Colon (tissue), 2 donors: ENCODE measurements at regions not wholly inside any gene's neighbourhood (a gene's known extent, or its start where the extent isn't known, plus 50 kb on each side); places are given as distances from the start of the nearest gene placed in this dataset.
A peak's percentile ranks its signal among the peaks of the same experiment; 100 is the strongest.
"Not testable (repeated sequence)": the region's sequence is repeated elsewhere in the genome, so short reads cannot be mapped to it uniquely, and the experiment has no call there.

ENCODE experiments used
- FAIRE-seq: peaks from 2 replicates; lab custom pipeline; 2012; peaks lifted over from hg19 to GRCh38; lab: Jason Lieb, UNC
- donor health status: control.
- donor health status: control.

DNA sequence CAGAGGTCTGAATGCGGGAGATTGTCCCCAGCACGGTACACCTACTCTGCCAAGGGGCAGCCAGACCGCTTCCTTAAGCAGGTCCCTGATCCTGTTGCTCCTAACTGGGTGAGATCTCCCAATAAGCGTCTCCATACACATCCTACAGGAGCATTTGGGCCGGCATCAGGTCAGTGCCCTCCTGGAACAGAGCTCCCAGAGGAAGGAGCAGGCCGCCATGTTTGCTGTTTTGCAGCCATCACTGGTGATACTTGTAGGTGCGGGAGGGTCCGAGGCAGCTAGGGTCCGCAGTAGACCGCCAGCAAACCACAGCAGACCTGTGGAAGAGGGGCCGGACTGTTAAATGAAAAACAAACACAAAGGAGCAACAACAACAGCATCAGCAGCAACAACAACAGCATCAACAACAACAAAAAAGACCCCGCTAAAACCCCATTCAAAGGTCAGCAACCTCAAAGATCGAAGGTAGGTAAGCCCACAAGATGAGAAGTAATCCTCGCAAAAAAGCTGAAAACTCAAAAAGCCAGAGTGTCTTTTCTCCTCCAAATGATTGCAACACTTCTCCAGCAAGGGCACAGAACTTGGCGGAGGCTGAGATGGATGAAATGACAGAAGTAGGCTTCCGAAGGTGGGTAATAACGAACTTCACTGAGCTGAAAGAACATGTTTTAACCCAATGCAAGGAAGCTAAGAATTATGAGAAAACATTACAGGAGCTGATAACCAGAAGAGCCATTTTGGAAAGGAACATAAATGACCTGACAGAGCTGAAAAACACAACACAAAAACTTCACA is 79.0 kb upstream of the CDH7 start:
- FAIRE-seq = no peak

DNA sequence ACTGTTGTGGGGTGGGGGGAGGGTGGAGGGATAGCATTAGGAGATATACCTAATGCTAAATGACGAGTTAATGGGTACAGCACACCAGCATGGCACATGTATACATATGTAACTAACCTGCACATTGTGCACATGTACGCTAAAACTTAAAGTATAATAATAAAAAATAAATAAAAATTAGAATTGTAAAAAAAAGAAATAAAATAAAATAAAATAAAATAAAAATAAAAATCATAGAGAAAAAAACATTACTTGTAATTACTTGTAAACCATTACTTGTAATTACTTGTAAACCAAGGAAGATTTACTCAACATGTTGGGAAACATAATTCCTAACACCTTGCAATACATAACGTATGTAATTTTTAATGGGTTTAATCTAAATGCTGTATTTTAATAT is 80.7 kb upstream of the CDH7 start:
- peak; percentile 82 for FAIRE-seq

DNA sequence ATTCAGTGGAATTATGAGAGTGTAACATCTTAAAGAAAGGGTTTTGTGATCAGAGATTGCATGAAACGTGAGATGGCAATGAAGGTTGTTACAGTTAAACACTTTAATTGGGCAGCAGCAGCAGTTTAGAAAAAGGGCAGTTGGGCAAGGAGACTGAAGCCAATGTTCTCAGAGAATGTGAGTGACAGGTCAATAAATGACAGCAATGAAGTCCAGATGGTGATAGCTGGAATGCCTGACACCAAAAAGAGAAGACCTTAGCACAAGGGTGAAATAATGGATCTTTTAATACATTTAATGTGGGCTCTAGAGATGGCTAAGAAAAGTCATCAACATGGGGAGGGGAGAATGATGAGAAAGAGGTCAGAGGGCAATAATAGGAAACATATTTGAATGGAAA is 89.4 kb upstream of the CDH7 start:
- no peak for FAIRE-seq

DNA sequence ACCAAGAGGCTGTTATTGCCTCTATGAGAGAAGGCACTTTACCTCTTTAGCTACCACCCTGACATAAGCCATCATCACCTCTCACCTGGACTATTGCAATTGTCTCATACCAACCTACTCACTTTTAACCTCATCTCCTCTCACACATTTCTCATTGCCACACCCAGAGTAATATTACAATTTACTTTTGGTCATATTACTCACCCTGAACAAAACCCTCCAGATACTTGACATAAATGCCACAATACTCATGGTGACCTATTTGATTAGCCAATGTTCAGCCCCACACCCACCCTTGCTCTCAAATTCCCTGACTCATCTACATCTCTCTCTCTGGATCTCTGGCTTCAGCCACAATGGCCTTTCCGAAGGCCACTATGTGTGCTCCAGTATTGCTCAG is 90.9 kb upstream of the CDH7 start:
- no peak for FAIRE-seq

DNA sequence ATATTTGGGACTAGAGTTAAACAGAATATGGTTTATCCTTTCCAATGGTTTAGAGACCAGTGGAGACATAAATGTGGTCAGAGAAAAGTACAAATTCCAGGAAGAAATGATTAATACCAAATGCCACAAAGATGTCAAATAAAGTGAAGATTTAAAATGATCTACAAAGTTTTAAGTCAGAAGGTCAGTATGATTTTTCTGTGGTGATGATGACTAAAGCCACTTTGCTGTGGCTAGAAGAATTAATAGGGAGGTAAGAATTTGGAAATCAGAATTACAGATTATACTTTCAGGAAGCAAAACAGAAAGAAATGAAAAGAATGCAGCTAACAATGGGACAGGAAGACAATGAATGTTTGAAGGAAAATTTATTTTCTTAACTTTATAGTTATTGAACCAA is 91.5 kb upstream of the CDH7 start:
- no peak for FAIRE-seq

DNA sequence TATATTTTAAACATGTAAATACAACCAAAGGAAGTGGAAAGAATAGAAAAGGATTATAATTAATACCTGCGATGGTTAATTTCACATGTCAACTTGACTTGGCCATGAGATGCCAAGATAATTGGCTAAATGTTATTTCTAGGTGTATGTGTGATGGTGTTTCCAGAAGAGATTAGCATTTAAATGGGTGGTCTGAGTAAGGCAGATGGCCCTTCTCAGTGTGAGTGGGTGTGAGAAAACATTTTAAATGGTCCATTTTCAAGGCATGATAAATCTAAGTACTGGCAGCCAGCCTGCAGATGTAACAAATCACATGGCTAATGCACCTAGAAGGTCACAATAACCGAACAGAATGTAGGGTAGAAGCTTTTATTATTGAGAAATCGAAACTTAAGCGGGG is 99.6 kb upstream of the CDH7 start:
- FAIRE-seq = no peak

DNA sequence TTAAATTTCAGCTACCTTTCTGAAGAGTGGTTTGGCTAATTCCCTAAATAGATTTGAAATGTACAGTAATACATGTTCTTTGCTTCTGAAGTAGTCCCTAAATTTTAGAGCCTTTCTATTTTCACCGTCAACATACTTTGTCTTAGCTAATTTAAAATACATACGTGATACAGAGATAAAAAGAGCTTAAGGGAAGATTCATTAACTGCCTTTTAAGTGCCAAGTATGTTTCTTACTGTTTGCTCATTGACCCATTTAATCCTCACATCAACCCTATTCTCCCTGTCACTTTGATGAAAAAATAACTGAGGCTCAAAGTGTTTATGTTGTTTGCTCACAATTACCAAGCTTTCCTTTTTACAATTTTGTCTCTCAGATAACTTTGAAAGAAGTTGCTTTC is 118.6 kb upstream of the CDH7 start:
- no peak for FAIRE-seq

DNA sequence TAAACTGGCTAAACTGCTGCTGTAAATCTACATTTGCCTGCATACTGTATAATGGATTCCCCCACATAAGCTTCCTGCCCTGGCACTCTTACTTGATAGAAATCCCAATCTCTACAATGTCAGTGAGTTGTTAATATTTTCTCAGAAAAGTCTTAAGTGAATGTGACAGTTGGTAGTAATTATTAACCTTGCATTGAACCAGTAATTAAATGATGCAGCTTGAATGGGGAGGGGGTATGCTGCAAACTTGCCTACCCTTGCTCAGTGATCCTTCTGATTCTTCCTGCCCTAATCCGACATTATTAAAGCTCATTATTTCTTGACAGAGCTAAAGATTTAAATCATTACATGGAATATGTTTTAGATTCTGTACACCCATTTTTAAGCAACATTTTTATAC is 119.0 kb upstream of the CDH7 start:
- FAIRE-seq = no peak

DNA sequence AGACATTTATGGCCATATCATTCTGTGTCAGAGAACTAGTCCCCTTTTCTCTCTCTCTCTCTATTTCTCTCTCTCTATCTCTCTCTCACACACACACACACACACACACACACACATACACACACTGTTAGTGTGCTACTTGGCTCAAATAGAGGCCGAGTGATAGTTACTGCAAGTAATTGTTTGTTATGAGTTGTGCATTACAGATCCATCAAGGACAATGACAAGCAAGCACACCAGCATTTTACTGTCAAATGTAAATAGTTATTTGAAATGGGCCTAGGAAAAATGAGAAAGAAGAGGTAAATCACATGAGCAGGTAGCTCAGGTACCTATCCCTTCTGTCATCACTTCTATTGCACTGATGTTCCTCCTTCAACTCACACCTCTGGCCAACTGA is 122.4 kb upstream of the CDH7 start:
- no peak for FAIRE-seq

DNA sequence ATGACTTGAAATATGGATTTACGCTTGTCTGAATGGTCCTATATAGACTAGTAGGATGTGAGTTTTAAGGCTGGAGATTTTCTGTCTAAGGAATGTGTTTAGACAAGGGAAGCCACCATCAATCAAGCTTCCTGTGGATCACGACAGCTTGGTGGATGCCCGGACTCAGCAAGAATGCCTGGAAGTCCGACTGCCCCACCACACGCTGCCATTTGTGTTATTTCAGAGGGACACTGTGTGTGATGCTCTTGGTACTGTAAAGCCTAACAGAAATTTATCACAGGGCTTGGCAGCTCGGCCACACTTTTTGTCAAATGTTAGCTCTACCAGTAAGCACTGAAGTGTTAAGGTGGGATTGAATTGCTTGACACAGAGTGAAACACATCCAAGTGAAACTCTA is 127.1 kb upstream of the CDH7 start:
- no peak for FAIRE-seq

DNA sequence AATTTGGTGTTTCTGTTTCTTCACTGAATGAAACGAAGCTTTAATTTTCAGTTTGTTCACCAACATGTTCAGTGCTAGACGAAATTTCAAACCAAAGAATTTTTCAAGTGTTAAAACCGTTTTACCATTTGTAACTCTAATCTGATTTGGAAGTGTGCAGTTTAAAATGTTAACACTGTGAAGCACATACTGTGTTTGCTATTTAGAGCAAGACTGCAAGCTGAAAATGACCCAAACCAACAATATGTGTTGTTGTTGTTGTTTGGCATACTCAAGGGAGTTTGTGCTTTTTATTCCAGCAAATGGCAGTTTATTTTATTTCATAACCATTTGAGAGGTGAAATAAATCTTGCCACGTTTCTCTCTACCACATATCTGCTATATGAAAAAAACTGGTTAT is 128.4 kb upstream of the CDH7 start:
- FAIRE-seq = no peak

DNA sequence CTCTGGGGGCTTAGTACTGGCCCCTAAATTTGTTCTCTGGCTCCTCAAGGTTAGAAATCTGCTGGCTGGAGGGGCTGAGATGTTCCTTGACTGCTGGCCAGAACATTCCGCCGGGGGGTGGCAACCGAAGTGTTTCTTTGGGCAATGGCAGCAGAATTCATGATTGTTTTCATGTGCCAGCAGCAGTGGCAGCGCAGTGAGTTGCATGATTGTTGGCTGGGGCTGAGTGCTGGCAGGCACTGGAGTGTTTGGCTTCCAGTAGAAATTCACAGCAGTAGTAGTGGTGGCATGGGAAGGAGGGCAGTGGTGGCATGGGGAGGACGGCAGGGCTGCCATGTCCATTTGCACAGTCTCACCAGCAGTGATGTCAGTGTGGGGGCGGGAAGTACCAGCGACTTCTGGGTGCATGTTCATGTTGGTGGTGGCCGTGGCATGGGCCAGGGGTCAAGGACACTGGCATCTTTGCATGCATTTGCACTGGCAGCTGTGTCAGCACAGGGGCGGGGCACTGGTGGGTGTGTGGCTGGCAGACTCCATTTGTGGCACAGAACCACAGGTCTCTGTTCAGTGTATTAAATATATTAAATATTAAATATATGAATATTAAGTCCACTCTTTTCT is 130.6 kb upstream of the CDH7 start:
- no peak for FAIRE-seq

DNA sequence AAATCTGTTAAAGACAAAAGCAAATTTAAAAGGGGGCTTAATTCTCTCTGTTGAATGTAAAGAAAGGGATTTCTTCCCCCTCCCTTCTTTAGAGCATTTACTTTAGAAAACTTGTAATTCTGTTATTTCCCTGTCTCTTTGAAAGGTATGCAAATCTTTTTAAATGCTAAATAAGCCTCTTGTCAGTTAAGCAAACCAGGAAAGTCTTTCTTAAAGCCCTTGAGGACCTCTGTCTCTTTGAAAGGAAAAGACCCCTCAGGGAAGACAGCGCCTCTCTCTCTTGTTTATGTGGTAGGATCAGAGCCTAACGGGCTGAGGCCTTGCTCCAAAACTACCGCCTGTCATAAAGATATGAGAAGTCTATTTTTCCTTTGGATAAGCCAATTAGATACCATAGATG is 139.9 kb upstream of the CDH7 start:
- no peak for FAIRE-seq

DNA sequence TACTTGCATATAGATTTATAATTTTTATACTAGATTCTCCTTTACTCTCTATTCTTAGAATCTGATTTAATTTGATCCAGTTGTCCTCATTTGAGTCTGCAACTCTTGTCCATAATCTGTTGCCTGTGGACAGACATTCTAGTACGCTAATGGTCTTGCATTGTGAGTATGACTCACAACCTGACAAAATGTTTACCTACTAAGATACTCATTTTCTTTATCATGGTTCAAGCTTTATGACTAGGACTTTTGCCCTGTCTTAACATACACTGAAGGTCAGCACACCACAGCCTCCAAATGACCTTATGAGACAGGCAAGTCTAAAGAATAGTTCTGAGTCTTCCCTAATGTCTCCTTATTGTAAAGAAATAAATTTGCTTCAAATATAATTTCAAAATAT is 142.3 kb upstream of the CDH7 start:
- FAIRE-seq = no peak

DNA sequence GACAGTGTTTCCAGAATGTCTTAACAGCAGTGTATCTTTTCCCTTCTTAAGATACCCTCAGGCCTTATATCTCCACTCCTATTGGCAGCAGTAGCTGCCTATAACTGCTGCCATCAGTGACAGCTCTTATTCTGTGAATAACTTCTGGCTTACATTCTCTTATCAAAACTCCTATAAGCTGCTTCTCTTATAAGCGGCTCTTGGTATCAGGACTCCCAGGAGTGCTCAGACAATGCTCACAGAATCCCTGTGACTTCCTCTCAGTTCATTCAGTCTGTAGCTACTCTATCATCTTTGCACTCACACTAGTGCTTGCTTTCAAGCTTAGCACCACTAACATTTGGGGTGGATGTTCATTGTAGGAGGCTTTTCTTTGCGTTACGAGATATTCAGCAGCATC is 143.7 kb upstream of the CDH7 start:
- no peak for FAIRE-seq

DNA sequence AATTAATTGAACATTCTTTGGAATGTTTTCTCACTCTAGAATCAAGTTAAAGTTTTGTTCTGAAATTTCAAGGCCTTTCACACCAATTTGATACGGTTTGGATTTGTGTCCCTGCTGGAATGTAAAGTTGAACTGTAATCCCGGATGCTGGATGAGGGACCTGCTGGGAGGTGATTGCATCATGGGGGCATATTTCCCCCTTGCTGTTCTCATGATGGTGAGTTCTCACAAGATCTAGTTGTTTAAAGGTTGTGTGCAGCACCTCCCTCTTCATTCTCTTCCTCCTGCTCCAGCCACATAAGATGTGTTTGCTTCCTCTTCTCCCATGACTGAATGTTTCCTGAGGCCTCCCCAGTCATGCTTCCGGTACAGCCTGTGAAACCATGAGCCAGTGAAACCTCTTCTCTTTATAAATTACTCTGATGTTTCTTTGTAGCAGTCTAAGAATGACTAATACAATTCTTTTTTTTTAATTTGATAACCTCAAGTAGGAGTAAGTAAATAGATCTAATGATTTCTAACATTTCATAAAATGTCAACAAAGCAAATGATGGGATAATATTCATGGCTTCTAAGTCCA is 144.2 kb upstream of the CDH7 start:
- FAIRE-seq = no peak

DNA sequence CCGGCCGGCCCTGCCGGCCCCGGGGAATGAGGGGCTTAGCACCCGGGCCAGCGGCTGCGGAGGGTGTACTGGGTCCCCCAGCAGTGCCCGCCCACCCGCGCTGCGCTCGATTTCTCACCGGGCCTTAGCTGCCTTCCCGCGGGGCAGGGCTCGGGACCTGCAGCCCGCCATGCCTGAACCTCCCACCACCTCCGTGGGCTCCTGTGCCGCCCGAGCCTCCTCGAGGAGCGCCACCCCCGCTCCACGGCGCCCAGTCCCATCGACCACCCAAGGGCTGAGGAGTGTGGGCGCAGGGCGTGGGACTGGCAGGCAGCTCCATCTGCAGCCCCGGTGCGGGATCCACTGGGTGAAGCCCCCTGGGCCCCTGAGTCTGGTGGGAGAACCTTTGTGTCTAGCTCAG is 145.5 kb upstream of the CDH7 start:
- not testable (repeated sequence) for FAIRE-seq

DNA sequence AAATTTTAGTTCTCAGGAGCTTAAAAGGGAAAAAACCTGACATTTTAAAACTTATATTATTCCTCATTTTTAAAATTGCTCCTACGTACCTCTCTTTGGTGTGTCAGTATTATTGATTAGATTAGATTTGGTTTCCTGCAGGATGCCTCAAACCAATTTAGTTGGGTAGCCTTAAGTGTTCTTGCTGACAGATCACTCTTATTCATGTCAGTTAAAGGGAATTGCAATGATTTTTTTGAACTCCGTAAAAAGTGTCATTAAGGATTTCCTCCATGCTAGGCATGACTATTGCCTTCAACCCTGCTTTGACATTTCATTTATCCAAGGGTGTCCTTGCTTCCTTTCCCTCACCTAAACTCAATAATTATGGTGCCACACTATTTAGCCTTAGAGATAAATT is 149.0 kb upstream of the CDH7 start:
- FAIRE-seq = no peak

DNA sequence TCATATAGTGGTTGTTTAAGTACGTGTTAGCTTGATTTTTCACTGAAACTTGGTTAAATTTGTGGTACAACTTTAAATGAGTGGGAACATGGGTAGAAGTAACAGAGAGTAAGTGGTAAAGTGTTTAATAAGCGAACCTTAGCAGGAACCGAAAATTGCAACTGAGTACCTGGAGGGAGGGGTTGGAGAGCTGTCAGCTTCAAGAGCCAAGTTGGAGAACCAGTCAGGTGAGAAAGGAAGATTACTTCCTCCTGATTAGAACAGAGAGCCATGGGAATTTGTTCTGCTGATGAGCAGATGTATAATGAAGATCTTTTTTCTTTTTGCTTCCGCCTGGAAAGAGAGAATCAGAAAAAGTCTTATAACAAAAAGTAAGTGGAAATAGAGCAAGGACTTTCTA is 158.4 kb upstream of the CDH7 start:
- FAIRE-seq = no peak

DNA sequence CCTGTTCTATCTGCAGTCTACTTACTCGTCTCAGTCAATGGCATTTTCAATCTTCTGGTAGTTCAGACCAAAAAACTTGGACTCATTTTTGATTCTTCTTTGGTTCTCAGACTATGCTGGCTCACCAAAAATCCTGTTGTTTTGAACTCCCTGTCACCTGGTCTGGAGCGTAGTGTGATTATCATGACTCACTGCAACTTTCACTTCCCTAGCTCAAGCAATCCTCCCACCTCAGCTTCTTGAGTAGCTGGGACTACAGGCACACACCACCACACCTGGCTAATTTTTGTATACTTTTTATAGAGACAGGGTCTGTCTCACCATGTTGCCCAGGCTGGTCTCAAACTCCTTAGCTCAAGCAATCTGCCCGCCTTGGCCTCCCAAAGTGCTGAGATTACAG is 163.3 kb upstream of the CDH7 start:
- no peak for FAIRE-seq

DNA sequence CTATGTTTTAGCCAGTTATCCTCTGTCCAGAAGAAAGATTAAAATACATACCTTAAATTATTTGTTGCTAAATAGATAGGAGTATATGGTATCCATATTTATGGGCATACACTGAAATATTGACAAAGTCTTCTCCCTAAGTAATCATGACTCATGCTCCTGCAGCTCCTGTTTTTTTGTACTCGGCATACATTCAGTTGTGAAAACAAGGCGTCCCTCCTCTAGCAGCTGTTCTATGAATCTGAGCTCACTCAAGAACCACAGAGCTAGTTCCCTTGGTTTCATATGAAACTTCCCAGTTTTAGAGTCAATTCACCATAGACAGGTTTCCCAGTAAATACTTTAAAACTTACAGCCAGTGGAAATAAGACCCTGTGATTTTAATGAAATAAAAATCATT is 168.7 kb upstream of the CDH7 start:
- peak; percentile 78 for FAIRE-seq

DNA sequence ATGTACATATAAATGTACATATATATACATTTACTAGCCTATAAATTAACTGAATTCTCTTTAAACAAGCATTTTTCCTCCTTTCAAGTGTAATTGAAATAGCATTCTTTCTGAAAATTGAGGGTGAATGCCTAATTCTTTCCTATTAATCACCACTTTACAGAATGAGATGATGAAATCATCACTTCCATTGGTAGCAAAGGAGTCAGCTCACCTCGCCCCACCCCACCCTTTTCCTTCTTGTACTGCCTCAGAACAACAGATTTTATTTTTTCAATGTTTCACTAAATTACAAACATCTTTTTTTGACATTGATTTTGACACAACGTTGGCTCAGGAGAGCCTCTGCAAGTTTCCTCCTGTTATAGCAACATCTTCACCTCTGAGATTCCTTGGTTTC is 181.9 kb upstream of the CDH7 start:
- no peak for FAIRE-seq

DNA sequence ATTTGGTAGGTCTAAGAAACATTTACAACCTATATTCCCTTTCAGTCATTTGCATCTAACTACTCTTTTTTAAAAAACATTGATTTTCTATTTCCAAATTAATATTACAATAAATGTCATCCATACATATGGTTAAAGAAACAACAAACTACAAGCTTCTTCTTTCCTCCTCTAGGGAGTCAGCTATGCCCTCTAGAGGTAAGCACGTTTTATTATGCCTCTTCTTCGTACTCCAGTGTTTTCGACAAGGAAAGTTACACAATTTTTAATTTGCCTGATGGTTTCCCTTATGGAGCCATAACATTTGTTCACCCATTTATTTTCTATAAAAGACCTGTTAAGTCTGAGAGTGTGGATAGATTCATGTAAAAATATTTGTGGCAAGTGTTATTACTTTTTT is 183.4 kb upstream of the CDH7 start:
- FAIRE-seq = peak; percentile 38

DNA sequence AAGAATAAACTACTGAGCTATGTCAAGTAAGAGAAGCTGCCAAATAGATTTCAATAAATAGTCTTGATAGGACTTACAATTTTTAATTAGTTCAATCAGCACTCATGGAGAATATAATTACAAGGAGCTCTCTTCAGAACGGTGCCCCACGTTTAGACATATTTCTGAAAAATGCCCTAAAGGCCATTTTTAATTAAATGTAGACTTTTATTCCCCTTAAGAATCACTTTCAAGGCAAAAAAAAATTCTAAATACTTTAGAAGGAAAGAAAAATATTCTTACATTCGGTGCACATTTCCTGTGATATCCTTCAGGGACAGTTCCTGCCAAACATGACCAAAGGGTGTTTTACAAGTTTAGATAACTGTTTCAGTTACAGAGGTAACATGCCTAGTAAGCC is 202.5 kb upstream of the CDH7 start:
- FAIRE-seq = no peak
